Omental fat pad (tissue), 3 donors: ENCODE measurements at regions not wholly inside any gene's neighbourhood (a gene's known extent, or its start where the extent isn't known, plus 50 kb on each side); places are given as distances from the start of the nearest gene placed in this dataset.

Experiments
- ATAC-seq: fragments of 150-250 bp; one replicate; pipeline ENCODE4 v1.9.1; 2016; ENCODE audit warnings: mild to moderate bottlenecking, moderate library complexity; ENCODE audit not compliant: low FRiP score
- DNase-seq: peaks from one replicate; pipeline ENCODE4 v3.0.0-alpha.2; 2019; ENCODE audit warnings: low spot score
- TF ChIP-seq, protein P1 (sequence below), 3 donors: fragments of 450-650 bp; IDR thresholded peaks; one replicate each; pipeline ENCODE4 v1.5.1; 2016 to 2017; ENCODE audit warnings: antibody characterized with exemption in 3 of 3, mild to moderate bottlenecking in 3 of 3, moderate library complexity in 2 of 3

DNA sequence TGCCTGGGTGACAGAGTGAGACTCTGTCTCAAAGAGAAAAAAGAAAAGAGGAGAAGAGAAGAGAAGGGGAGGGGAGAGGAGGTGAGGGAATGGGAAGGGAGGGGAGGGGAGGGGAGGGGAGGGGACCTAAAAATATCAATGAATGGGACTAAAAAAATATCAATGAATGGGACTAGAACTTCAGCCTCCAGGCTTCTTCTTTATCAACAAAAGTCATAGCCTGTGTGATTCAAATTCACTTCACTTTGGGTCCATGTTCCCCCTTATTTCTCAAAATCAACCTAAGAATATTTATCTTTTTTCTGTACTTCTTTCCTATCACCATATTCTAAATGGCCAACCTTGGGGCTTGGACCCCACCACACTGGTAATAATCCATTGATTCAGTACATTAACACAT lies 92.1 kb upstream of the PIK3C3 start:
- ATAC-seq (no peak), DNase-seq (no peak)
- TF ChIP-seq, protein P1, sequence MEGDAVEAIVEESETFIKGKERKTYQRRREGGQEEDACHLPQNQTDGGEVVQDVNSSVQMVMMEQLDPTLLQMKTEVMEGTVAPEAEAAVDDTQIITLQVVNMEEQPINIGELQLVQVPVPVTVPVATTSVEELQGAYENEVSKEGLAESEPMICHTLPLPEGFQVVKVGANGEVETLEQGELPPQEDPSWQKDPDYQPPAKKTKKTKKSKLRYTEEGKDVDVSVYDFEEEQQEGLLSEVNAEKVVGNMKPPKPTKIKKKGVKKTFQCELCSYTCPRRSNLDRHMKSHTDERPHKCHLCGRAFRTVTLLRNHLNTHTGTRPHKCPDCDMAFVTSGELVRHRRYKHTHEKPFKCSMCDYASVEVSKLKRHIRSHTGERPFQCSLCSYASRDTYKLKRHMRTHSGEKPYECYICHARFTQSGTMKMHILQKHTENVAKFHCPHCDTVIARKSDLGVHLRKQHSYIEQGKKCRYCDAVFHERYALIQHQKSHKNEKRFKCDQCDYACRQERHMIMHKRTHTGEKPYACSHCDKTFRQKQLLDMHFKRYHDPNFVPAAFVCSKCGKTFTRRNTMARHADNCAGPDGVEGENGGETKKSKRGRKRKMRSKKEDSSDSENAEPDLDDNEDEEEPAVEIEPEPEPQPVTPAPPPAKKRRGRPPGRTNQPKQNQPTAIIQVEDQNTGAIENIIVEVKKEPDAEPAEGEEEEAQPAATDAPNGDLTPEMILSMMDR (IDR thresholded peaks at IDR 0.05) = no peak

DNA sequence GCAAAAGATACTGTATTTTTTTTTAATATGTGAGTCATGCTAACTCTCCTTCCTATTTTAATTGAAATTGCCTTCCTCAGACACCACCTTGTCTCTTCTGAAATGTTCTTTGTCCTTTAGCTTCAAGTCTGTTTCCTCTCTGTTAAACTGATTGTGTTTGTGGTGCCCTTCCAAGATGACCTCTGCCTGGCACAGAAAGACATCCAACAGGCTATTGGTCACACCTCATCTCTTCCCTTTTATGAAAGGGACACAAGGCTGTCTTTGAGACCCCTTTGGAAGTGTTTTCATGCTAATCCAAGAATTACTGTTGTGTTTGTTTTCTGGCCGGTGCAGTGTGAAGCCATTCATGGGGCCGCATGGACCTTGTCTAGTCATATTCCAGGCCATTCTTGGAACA lies 94.0 kb upstream of the PIK3C3 start:
- TF ChIP-seq, protein P1 (IDR thresholded peaks at IDR 0.05) = no peak
- ATAC-seq (no peak), DNase-seq (no peak)

DNA sequence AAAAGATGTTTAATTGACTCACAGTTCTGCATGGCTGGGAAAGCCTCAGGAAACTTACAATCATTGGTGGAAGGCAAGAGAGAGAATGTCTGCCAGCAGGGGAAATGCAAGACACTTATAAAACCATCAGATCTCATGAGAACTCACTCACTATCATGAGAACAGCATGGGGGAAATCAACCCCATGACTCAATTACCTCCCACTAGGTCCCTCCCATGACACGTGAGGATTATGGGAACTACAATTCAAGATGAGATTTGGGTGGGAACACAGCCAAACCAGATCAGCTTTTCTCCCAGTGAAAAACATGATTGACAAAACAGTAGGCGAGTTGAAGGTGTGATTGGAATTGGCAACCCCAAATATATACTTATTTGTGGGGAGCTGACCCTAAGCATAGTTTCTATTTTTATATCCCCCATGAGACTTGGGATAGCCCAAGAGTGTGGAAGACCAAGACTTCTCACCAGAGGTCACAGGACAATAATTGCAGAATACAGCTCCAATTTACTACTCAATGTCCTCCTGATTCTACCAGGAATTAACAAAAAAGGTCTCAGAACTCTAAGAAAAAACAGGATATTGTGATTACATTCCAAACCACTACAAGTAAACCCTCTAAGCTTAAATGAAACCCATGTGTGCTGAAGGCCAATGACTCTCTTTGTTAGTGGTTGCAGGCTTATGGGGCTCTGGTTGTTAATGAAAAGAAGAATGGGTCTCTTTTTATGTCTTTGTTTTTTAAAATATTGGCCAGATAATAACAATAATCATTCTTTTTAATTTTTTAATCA lies 96.1 kb upstream of the PIK3C3 start:
- ATAC-seq = no peak
- DNase-seq = no peak
- TF ChIP-seq, protein P1 (IDR thresholded peaks at IDR 0.05) = no peak

DNA sequence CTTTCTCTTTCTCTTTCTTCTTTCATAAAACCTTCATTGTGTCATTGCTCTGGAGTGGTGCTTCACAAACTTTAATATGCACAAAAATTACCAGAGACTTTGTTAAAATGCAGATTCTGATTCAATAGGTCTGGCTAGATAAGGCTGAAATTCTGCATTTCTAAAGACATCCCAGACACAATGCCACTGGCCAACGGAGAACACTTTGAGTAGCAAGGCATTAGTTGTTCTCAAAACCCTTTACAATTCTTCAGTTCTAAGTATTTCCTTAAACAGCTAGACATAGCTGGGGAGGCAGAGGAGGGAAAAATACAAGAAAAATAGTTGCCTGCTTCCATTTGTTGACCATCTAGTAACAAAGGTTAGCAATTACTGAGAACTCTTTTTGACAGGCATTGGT lies 101.8 kb upstream of the PIK3C3 start:
- no peak for ATAC-seq
- TF ChIP-seq, protein P1 (IDR thresholded peaks at IDR 0.05) = no peak
- no peak for DNase-seq

DNA sequence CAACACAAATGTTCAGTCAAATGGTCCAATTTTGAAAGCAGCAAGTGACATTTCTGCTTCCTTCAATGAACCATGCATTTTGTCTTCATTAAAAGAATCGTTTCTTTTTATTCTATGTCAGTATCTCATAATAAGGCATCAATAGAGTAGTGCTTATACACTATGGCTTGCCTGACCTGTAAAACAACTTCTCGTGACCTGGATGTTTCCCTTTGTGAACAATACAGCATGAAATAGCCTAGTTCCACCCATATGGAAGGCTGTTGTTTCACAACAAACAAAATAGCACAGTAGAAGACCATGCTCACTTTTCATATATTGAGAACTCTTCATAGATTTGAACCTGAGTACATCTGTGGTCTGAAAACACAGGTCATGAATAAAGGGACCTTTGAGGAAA lies 104.3 kb upstream of the PIK3C3 start:
- TF ChIP-seq, protein P1 (IDR thresholded peaks at IDR 0.05) = no peak
- DNase-seq = no peak

DNA sequence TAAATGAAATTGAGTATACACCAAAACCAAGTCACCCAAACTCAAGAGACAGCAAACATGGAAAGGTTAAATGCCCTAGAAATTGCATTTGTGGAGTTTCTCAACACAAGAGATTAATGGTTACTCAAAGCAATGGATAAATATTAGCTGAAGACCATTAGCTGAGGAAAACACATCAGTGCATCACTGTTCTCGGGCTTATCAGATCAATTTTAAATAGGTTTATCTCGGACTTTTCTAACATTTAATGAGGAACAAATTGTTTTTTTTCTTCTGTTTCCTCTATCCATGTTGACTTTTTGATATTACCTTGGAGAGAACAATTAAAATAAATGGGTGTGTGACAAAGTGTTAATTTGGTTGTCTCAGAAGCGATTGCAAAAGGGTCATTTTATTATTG lies 105.4 kb upstream of the PIK3C3 start:
- TF ChIP-seq, protein P1 (IDR thresholded peaks at IDR 0.05) = no peak
- DNase-seq = no peak
- no peak for ATAC-seq

More for the DNA sequence above, 104.3 kb upstream of the PIK3C3 start:
- ATAC-seq = no peak

DNA sequence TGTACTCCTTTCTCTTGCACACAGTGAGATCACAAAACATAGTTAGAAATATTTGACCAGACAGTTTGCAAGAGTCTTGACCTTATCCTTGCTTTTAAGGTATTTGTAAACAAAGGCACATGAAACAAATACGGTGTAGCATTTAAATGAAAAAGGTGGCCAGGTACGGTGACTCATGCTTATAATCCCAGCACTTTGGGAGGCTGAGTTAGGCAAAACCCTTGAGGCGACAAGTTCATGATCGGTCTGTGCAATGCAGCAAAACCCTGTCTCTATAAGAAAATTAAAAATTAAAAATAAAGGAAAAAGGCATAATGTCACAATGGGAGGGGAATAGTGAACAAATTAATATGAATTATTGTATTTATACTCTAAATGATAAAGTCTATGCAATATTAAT lies 109.5 kb upstream of the PIK3C3 start:
- TF ChIP-seq, protein P1 (IDR thresholded peaks at IDR 0.05) = no peak
- no peak for DNase-seq
- ATAC-seq = no peak
